ENCODE measurements at regions not wholly inside any gene's neighbourhood (a gene's known extent, or its start where the extent isn't known, plus 50 kb on each side); places are given as distances from the start of the nearest gene placed in this dataset.
"Not testable (repeated sequence)": the region's sequence is repeated elsewhere in the genome, so short reads cannot be mapped to it uniquely, and the experiment has no call there.

- BruUV-seq (replicated peaks): no TSS peak
Observed at GRCh38 chr3:76527773-76528172, 512.1 kb upstream of the ROBO2 start.

GRCh38 chr3:76532158-76532822 is 507.6 kb upstream of the ROBO2 start:
- no peaks in the 10 kb centered on the region for H3K36me3 ChIP-seq (ENCODE audit: insufficient read depth, low read length)
- BruUV-seq (replicated peaks): no TSS peak
- H3K9me3 ChIP-seq (ENCODE audit: low read length): no peaks in the 10 kb centered on the region
- H3K4me3 ChIP-seq (ENCODE audit: low read depth, low read length, poor library complexity, severe bottlenecking): no peak overlapping the region
- no peak for TF ChIP-seq EZH2phosphoT487 (IDR thresholded peaks at IDR 0.05; ENCODE audit: borderline replicate concordance, low read depth, low read length)
- TF ChIP-seq, protein P1, sequence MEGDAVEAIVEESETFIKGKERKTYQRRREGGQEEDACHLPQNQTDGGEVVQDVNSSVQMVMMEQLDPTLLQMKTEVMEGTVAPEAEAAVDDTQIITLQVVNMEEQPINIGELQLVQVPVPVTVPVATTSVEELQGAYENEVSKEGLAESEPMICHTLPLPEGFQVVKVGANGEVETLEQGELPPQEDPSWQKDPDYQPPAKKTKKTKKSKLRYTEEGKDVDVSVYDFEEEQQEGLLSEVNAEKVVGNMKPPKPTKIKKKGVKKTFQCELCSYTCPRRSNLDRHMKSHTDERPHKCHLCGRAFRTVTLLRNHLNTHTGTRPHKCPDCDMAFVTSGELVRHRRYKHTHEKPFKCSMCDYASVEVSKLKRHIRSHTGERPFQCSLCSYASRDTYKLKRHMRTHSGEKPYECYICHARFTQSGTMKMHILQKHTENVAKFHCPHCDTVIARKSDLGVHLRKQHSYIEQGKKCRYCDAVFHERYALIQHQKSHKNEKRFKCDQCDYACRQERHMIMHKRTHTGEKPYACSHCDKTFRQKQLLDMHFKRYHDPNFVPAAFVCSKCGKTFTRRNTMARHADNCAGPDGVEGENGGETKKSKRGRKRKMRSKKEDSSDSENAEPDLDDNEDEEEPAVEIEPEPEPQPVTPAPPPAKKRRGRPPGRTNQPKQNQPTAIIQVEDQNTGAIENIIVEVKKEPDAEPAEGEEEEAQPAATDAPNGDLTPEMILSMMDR (conservative IDR thresholded peaks at IDR 0.05; ENCODE audit: low read length): no peak
- no peak for DNase-seq (ENCODE audit: low spot score)
- CTCF ChIA-PET (ENCODE audit: unreplicated experiment): no interaction called here
- H3K9me2 ChIP-seq (ENCODE audit: insufficient read depth, low read length): no peaks in the 10 kb centered on the region
- POLR2A ChIA-PET: no interaction called here
- no peaks in the 10 kb centered on the region for H3K79me2 ChIP-seq (ENCODE audit: insufficient read depth, low read depth, low read length)
- no peak overlapping the region for H2AFZ ChIP-seq (ENCODE audit: low read length)
- intact Hi-C loops (cut with micrococcal nuclease; ENCODE audit: unreplicated experiment): no loop called here
- H3K4me2 ChIP-seq (ENCODE audit: low read length): no peak overlapping the region
- no peak overlapping the region for H3K27ac ChIP-seq (ENCODE audit: low read depth, low read length, poor library complexity, severe bottlenecking)
- no peaks in the 10 kb centered on the region for H3K4me1 ChIP-seq (ENCODE audit: insufficient read depth, low read length, poor library complexity, severe bottlenecking)
- H4K20me1 ChIP-seq (ENCODE audit: insufficient read depth, low read length): no peaks in the 10 kb centered on the region

More at GRCh38 chr3:76527773-76528172, 512.1 kb upstream of the ROBO2 start:
- no peak overlapping the region for H3K4me3 ChIP-seq (ENCODE audit: low read depth, low read length, poor library complexity, severe bottlenecking)
- no peaks in the 10 kb centered on the region for H3K9me3 ChIP-seq (ENCODE audit: low read length)
- H4K20me1 ChIP-seq (ENCODE audit: insufficient read depth, low read length): no peaks in the 10 kb centered on the region
- no peaks in the 10 kb centered on the region for H3K36me3 ChIP-seq (ENCODE audit: insufficient read depth, low read length)
- no peak for DNase-seq (ENCODE audit: low spot score)
- no peak for TF ChIP-seq EZH2phosphoT487 (IDR thresholded peaks at IDR 0.05; ENCODE audit: borderline replicate concordance, low read depth, low read length)
- TF ChIP-seq, protein P1 (conservative IDR thresholded peaks at IDR 0.05; ENCODE audit: low read length): no peak
- H3K9me2 ChIP-seq (ENCODE audit: insufficient read depth, low read length): no peaks in the 10 kb centered on the region
- H2AFZ ChIP-seq (ENCODE audit: low read length): no peak overlapping the region
- intact Hi-C loops (cut with micrococcal nuclease; ENCODE audit: unreplicated experiment): no loop called here
- POLR2A ChIA-PET: no interaction called here
- H3K79me2 ChIP-seq (ENCODE audit: insufficient read depth, low read depth, low read length): no peaks in the 10 kb centered on the region
- H3K27ac ChIP-seq (ENCODE audit: low read depth, low read length, poor library complexity, severe bottlenecking): no peak overlapping the region
- H3K4me1 ChIP-seq (ENCODE audit: insufficient read depth, low read length, poor library complexity, severe bottlenecking): no peaks in the 10 kb centered on the region
- CTCF ChIA-PET (ENCODE audit: unreplicated experiment): no interaction called here
- H3K4me2 ChIP-seq (ENCODE audit: low read length): no peak overlapping the region

DNA sequence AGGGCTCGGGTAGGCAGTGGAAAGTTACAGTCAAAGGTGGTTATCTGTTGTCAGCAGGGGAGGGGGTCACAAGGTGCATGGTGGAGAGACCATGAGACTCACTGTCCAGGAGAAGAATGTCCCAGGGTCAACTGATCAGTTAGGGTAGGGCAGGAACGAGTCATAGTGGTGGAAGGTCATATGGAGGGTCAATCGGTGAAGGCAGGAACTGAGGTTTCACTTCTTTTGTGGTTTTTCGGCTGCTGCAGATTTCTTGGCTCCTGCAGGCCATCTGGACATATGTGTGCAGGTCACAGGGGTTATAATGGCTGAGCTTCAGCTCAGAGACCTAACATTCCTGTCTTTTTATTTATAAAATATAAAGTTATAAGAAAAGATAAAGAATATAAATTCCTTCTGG is 506.2 kb upstream of the ROBO2 start:
- H3K4me2 ChIP-seq (ENCODE audit: low read length); BruUV-seq (replicated peaks); H3K27ac ChIP-seq (ENCODE audit: low read depth, low read length, poor library complexity, severe bottlenecking); H3K79me2 ChIP-seq (ENCODE audit: insufficient read depth, low read depth, low read length); H3K9me2 ChIP-seq (ENCODE audit: insufficient read depth, low read length); H3K36me3 ChIP-seq (ENCODE audit: insufficient read depth, low read length); H4K20me1 ChIP-seq (ENCODE audit: insufficient read depth, low read length); H3K4me3 ChIP-seq (ENCODE audit: low read depth, low read length, poor library complexity, severe bottlenecking); intact Hi-C loops (cut with micrococcal nuclease; ENCODE audit: unreplicated experiment); CTCF ChIA-PET (ENCODE audit: unreplicated experiment); H2AFZ ChIP-seq (ENCODE audit: low read length); DNase-seq (ENCODE audit: low spot score); H3K4me1 ChIP-seq (ENCODE audit: insufficient read depth, low read length, poor library complexity, severe bottlenecking); H3K9me3 ChIP-seq (ENCODE audit: low read length): not testable (repeated sequence)
- POLR2A ChIA-PET: interaction anchor here (0.8 kb wide), 1 partner anchor 18 kb away, joined by 3 read pairs; no protein-coding TSS in a partner anchor

DNA sequence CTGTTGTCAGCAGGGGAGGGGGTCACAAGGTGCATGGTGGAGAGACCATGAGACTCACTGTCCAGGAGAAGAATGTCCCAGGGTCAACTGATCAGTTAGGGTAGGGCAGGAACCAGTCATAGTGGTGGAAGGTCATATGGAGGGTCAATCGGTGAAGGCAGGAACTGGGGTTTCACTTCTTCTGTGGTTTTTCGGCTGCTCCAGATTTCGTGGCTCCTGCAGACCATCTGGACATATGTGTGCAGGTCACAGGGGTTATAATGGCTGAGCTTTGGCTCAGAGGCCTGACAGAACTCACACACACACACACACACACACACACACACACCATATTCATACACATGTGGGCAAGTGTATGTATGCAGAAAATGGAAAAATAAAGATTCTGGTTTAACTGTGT is 502.0 kb upstream of the ROBO2 start:
- H3K9me3 ChIP-seq (ENCODE audit: low read length); H3K4me1 ChIP-seq (ENCODE audit: insufficient read depth, low read length, poor library complexity, severe bottlenecking); H3K4me3 ChIP-seq (ENCODE audit: low read depth, low read length, poor library complexity, severe bottlenecking); H2AFZ ChIP-seq (ENCODE audit: low read length); POLR2A ChIA-PET; H3K79me2 ChIP-seq (ENCODE audit: insufficient read depth, low read depth, low read length); H3K9me2 ChIP-seq (ENCODE audit: insufficient read depth, low read length); H3K4me2 ChIP-seq (ENCODE audit: low read length); BruUV-seq (replicated peaks); H4K20me1 ChIP-seq (ENCODE audit: insufficient read depth, low read length); H3K36me3 ChIP-seq (ENCODE audit: insufficient read depth, low read length); intact Hi-C loops (cut with micrococcal nuclease; ENCODE audit: unreplicated experiment); DNase-seq (ENCODE audit: low spot score); H3K27ac ChIP-seq (ENCODE audit: low read depth, low read length, poor library complexity, severe bottlenecking); CTCF ChIA-PET (ENCODE audit: unreplicated experiment): not testable (repeated sequence)
